ENCODE measurements at regions not wholly inside any gene's neighbourhood (a gene's known extent, or its start where the extent isn't known, plus 50 kb on each side); places are given as distances from the start of the nearest gene placed in this dataset.

DNA sequence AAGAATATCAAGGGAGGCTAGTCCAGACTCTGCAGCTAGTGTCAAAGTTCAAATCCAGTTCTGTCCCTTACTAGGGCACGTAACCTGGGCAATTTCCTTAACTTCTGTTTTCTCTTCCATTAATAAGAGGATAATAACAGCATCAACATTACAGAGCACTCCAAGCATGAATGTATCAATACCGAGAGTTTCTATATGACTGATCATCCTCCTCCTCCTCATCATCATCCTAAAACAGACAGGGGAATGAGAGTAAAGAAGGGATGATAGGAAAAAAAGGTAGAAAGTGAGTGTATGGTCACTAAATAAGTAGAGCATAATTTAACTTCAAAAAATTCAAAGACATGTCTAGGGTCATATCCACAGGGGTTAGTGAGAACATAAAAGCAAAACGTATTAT lies 171.4 kb downstream of the NDUFA12 start:
- TF ChIP-seq, protein P1, sequence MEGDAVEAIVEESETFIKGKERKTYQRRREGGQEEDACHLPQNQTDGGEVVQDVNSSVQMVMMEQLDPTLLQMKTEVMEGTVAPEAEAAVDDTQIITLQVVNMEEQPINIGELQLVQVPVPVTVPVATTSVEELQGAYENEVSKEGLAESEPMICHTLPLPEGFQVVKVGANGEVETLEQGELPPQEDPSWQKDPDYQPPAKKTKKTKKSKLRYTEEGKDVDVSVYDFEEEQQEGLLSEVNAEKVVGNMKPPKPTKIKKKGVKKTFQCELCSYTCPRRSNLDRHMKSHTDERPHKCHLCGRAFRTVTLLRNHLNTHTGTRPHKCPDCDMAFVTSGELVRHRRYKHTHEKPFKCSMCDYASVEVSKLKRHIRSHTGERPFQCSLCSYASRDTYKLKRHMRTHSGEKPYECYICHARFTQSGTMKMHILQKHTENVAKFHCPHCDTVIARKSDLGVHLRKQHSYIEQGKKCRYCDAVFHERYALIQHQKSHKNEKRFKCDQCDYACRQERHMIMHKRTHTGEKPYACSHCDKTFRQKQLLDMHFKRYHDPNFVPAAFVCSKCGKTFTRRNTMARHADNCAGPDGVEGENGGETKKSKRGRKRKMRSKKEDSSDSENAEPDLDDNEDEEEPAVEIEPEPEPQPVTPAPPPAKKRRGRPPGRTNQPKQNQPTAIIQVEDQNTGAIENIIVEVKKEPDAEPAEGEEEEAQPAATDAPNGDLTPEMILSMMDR (IDR thresholded peaks at IDR 0.05) = no peak
- no peak for TF ChIP-seq POLR2A (IDR thresholded peaks at IDR 0.05)
